ENCODE measurements at regions not wholly inside any gene's neighbourhood (a gene's known extent, or its start where the extent isn't known, plus 50 kb on each side); places are given as distances from the start of the nearest gene placed in this dataset.
"Not testable (repeated sequence)": the region's sequence is repeated elsewhere in the genome, so short reads cannot be mapped to it uniquely, and the experiment has no call there.

- TF ChIP-seq, protein P1, sequence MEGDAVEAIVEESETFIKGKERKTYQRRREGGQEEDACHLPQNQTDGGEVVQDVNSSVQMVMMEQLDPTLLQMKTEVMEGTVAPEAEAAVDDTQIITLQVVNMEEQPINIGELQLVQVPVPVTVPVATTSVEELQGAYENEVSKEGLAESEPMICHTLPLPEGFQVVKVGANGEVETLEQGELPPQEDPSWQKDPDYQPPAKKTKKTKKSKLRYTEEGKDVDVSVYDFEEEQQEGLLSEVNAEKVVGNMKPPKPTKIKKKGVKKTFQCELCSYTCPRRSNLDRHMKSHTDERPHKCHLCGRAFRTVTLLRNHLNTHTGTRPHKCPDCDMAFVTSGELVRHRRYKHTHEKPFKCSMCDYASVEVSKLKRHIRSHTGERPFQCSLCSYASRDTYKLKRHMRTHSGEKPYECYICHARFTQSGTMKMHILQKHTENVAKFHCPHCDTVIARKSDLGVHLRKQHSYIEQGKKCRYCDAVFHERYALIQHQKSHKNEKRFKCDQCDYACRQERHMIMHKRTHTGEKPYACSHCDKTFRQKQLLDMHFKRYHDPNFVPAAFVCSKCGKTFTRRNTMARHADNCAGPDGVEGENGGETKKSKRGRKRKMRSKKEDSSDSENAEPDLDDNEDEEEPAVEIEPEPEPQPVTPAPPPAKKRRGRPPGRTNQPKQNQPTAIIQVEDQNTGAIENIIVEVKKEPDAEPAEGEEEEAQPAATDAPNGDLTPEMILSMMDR (IDR thresholded peaks at IDR 0.05; ENCODE audit: borderline replicate concordance): no peak
- Histone ChIP-seq H3K27me3 (ENCODE audit: low read depth) (no peaks in the 10 kb centered on the region), H3K4me3 (no peak overlapping the region), H3K4me1 (peaks cover 1% of the 10 kb centered on the region), H3K27ac (replicated peaks) (no peak overlapping the region), H3K9me3 (replicated peaks) (no peaks in the 10 kb centered on the region), H3K36me3 (no peaks in the 10 kb centered on the region)
- DNase-seq: no peak
- intact Hi-C loops (cut with micrococcal nuclease): no loop called here
Observed at GRCh38 chr5:38677636-38678035, 121.2 kb upstream of the LIFR start.

- DNase-seq: no peak
- Histone ChIP-seq H3K9me3 (replicated peaks) (no peaks in the 10 kb centered on the region), H3K27ac (replicated peaks) (no peak overlapping the region), H3K4me3 (no peak overlapping the region), H3K27me3 (ENCODE audit: low read depth) (no peaks in the 10 kb centered on the region), H3K36me3 (no peaks in the 10 kb centered on the region), H3K4me1 (peaks cover 2% of the 10 kb centered on the region)
- TF ChIP-seq, protein P1 (IDR thresholded peaks at IDR 0.05; ENCODE audit: borderline replicate concordance): no peak
- intact Hi-C loops (cut with micrococcal nuclease): no loop called here
Observed at GRCh38 chr5:38678076-38678475, 121.6 kb upstream of the LIFR start.

DNA sequence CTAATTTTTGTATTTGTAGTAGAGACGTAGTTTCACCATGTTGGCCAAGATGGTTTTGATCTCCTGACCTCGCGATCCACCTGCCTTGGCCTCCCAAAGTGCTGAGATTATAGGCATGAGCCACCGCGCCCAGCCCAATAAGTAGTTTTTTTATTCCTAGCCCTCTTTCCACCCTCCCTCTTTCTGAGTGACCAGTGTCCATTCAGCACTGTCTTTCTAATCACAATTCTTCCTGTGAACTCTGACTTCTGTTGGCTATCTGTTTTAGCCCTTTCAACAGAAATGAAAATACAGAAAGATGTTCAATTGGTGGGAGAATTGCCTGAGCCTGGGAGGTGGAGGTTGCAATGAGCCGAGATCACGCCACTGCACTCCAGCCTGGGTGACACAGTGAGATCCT lies 122.3 kb upstream of the LIFR start:
- H3K4me1 ChIP-seq; H3K27me3 ChIP-seq (ENCODE audit: low read depth); DNase-seq; H3K9me3 ChIP-seq (replicated peaks); intact Hi-C loops (cut with micrococcal nuclease); H3K36me3 ChIP-seq; H3K4me3 ChIP-seq; H3K27ac ChIP-seq (replicated peaks): not testable (repeated sequence)

DNA sequence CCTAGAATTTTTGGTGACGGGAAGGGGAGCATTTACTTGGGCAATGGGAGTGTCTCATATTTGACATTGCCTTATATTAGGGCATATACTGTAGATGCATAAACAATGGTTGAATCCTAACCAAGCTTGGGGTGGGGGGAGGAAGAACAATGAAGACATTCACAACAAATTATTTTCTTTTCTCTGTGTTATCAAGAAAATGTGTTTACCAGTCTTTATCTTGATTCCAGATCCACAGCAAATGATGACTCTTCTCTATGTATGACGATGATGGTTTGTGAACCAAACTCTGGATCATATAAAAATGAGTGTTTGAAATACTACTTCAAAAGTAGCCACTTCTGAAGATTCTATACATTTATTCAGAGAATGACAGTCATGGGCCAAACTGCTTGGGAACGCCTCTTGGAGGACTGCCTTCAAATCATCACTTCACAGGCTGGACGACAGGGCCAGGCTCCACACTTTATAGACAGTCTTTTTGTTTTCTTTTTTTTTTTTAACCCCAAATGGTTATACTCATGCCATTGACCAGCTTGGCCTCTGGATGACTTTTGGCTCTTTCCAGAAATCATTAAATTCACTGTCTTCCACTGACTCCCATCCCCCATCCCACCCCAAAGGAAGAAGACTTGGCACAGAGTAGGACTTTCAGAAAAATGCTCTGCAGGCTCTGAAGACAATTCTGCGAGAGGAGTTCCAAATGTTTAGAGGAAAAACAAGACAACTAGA lies 123.8 kb upstream of the LIFR start:
- TF ChIP-seq, protein P1 (IDR thresholded peaks at IDR 0.05; ENCODE audit: borderline replicate concordance): no peak
- H3K4me1 ChIP-seq: peaks cover 2% of the 10 kb centered on the region
- H3K27ac ChIP-seq (replicated peaks): no peak overlapping the region
- no peaks in the 10 kb centered on the region for H3K27me3 ChIP-seq (ENCODE audit: low read depth)
- intact Hi-C loops (cut with micrococcal nuclease): no loop called here
- DNase-seq: no peak
- H3K9me3 ChIP-seq (replicated peaks): no peaks in the 10 kb centered on the region
- no peak overlapping the region for H3K4me3 ChIP-seq
- no peaks in the 10 kb centered on the region for H3K36me3 ChIP-seq

GRCh38 chr5:38681029-38681706 lies 124.7 kb upstream of the LIFR start:
- intact Hi-C loops (cut with micrococcal nuclease): no loop called here
- Histone ChIP-seq H3K27me3 (ENCODE audit: low read depth) (no peaks in the 10 kb centered on the region), H3K4me1 (peaks cover 2% of the 10 kb centered on the region), H3K9me3 (replicated peaks) (no peaks in the 10 kb centered on the region), H3K36me3 (no peaks in the 10 kb centered on the region), H3K4me3 (no peak overlapping the region), H3K27ac (replicated peaks) (peak overlapping the region; percentile 5)
- DNase-seq: no peak
- TF ChIP-seq, protein P1 (IDR thresholded peaks at IDR 0.05; ENCODE audit: borderline replicate concordance): no peak

GRCh38 chr5:38681966-38682365 lies 125.5 kb upstream of the LIFR start:
- intact Hi-C loops (cut with micrococcal nuclease): no loop called here

More at GRCh38 chr5:38681966-38682365, 125.5 kb upstream of the LIFR start:
- no peak overlapping the region for H3K4me3 ChIP-seq
- TF ChIP-seq, protein P1 (IDR thresholded peaks at IDR 0.05; ENCODE audit: borderline replicate concordance): no peak
- H3K36me3 ChIP-seq: no peaks in the 10 kb centered on the region
- peak overlapping the region; percentile 33 for H3K27ac ChIP-seq (replicated peaks)
- no peak for DNase-seq
- H3K4me1 ChIP-seq: peaks cover 2% of the 10 kb centered on the region
- H3K9me3 ChIP-seq (replicated peaks): no peaks in the 10 kb centered on the region
- no peaks in the 10 kb centered on the region for H3K27me3 ChIP-seq (ENCODE audit: low read depth)

Measured in left ventricle myocardium inferior (tissue), 1 donor.